A549 (cell line): ENCODE measurements at regions not wholly inside any gene's neighbourhood (a gene's known extent, or its start where the extent isn't known, plus 50 kb on each side); places are given as distances from the start of the nearest gene placed in this dataset.

Experiments used
- ATAC-seq, 2 experiments: fragments of 200-7000 bp in 1 of 2; fragments of >200 bp in 1 of 2; cut with Nextera tagmentation in 1 of 2; cut with Tn5 transposase in 1 of 2; 3 replicates each; pipeline versions ENCODE4 v1.8.0 to v1.9.1; 2018 to 2020; ENCODE audit warnings: mild to moderate bottlenecking in 1 of 2, moderate library complexity in 1 of 2
- CTCF ChIA-PET: fragments of 300-600 bp; sonication (Branson Sonifier 250); formaldehyde crosslinking; extraction: SDS; loops from one replicate; lab custom pipeline; 2021; ENCODE audit warnings: antibody characterized with exemption, inconsistent platforms; lab: Yijun Ruan, JAX
- POLR2A ChIA-PET: fragments of 350-600 bp; formaldehyde crosslinking; extraction: SDS; loops from one replicate; lab custom pipeline; 2021; ENCODE audit warnings: antibody characterized with exemption, inconsistent platforms; lab: Yijun Ruan, JAX
- DNase-seq, 2 experiments: peaks; one replicate each; pipeline versions ENCODE4 v3.0.0 to v3.0.0-alpha.2; 2011 to 2016; ENCODE audit warnings: low read depth in 1 of 2, low spot score in 1 of 2
- FAIRE-seq: peaks from 2 replicates; lab custom pipeline; 2011; peaks lifted over from hg19 to GRCh38; lab: Jason Lieb, UNC
- H3K27ac ChIP-seq, 2 experiments: fragments of >200 bp; sonication (Bioruptor Twin); formaldehyde crosslinking; 3 replicates each; pipeline ENCODE4 v1.5.1; 2016 to 2017
- H3K4me1 ChIP-seq: fragments of >200 bp; sonication (Bioruptor Twin); formaldehyde crosslinking; 3 replicates; pipeline ENCODE4 v1.6.1; 2016
- H3K4me2 ChIP-seq: fragments of >200 bp; sonication (Bioruptor Twin); formaldehyde crosslinking; 3 replicates; pipeline ENCODE4 v1.6.1; 2016
- H3K4me3 ChIP-seq: fragments of >200 bp; sonication (Bioruptor Twin); formaldehyde crosslinking; 3 replicates; pipeline ENCODE4 v1.5.1; 2016
- H3K9me3 ChIP-seq: fragments of >200 bp; sonication (Bioruptor Twin); formaldehyde crosslinking; 3 replicates; pipeline ENCODE4 v1.6.1; 2016
- BCL3 ChIP-seq: fragments of >200 bp; sonication (Bioruptor Twin); formaldehyde crosslinking; IDR thresholded peaks from 3 replicates; pipeline ENCODE4 v1.6.1; 2016
- CEBPB ChIP-seq, 2 experiments: fragments of >200 bp in 1 of 2; sonication (Bioruptor Twin) in 1 of 2; formaldehyde crosslinking in 1 of 2; IDR thresholded peaks; 2 replicates each; pipeline ENCODE4 v1.6.1; 2012 to 2016
- EHF ChIP-seq: fragments of 250-450 bp; sonication (Bioruptor Pico); IDR thresholded peaks from 2 replicates; pipeline ENCODE4 v1.5.0; 2020; ENCODE audit warnings: mild to moderate bottlenecking
- EHMT2 ChIP-seq: fragments of 200-600 bp; sonication (generic); IDR thresholded peaks from 2 replicates; pipeline ENCODE4 v1.6.1; 2016; ENCODE audit warnings: antibody characterized with exemption, low read depth, mild to moderate bottlenecking, moderate library complexity
- HDAC2 ChIP-seq: fragments of 200-600 bp; sonication (generic); IDR thresholded peaks from 2 replicates; pipeline ENCODE4 v1.6.1; 2016
- HEYL ChIP-seq: fragments of 250-450 bp; sonication (Bioruptor Pico); IDR thresholded peaks from 2 replicates; pipeline ENCODE4 v1.8.0; 2021; ENCODE audit warnings: mild to moderate bottlenecking, moderate library complexity
- HOXA7 ChIP-seq: fragments of 250-450 bp; sonication (Bioruptor Pico); IDR thresholded peaks from 2 replicates; pipeline ENCODE4 v1.5.0; 2020; ENCODE audit warnings: mild to moderate bottlenecking, moderate library complexity
- HOXB13 ChIP-seq: fragments of 250-450 bp; sonication (Bioruptor Pico); IDR thresholded peaks from 2 replicates; pipeline ENCODE4 v1.5.0; 2020; ENCODE audit warnings: low read depth, mild to moderate bottlenecking, moderate library complexity
- JUNB ChIP-seq: fragments of >200 bp; sonication (Bioruptor Twin); formaldehyde crosslinking; IDR thresholded peaks from 2 replicates; pipeline ENCODE4 v1.6.1; 2016
- KDM5A ChIP-seq: fragments of 200-600 bp; sonication (generic); IDR thresholded peaks from 2 replicates; pipeline ENCODE4 v1.6.1; 2016; ENCODE audit warnings: antibody characterized with exemption, mild to moderate bottlenecking
- MAZ ChIP-seq: fragments of 150-350 bp; IDR thresholded peaks from 2 replicates; pipeline ENCODE4 v1.6.1; 2014; ENCODE audit warnings: antibody characterized with exemption, low read depth, low read length, borderline replicate concordance
- MYC ChIP-seq: IDR thresholded peaks from 2 replicates; pipeline ENCODE4 v1.6.1; 2012; ENCODE audit warnings: mild to moderate bottlenecking, inconsistent platforms, low read length, improper control_type of control experiment, borderline replicate concordance
- PHF8 ChIP-seq: fragments of 200-600 bp; sonication (generic); IDR thresholded peaks from 2 replicates; pipeline ENCODE4 v1.6.1; 2016; ENCODE audit warnings: low read depth, mild to moderate bottlenecking, antibody characterized with exemption, moderate library complexity, borderline replicate concordance
- REST ChIP-seq: fragments of 200-600 bp; sonication (generic); IDR thresholded peaks from 2 replicates; pipeline ENCODE4 v1.6.1; 2016; ENCODE audit warnings: antibody characterized with exemption, mild to moderate bottlenecking, moderate library complexity
- RNF2 ChIP-seq: fragments of 200-600 bp; sonication (generic); IDR thresholded peaks from 2 replicates; pipeline ENCODE4 v1.6.1; 2016; ENCODE audit warnings: low read depth, mild to moderate bottlenecking, antibody characterized with exemption, moderate library complexity, borderline replicate concordance
- TFCP2L1 ChIP-seq: fragments of 250-450 bp; sonication (Bioruptor Pico); IDR thresholded peaks from 2 replicates; pipeline ENCODE4 v1.5.0; 2021; ENCODE audit warnings: mild to moderate bottlenecking
- WGBS: methylation state at CpG from one replicate; pipeline ENCODE4 v1.1.6; 2017; ENCODE audit errors: missing lambda C conversion rate; 5-methylcytosine and 5-hydroxymethylcytosine counted together
- TF ChIP-seq, protein P1 (sequence below): fragments of 150-350 bp; IDR thresholded peaks from 2 replicates; pipeline ENCODE4 v1.6.1; 2014; ENCODE audit warnings: low read depth, mild to moderate bottlenecking, low read length
- TF ChIP-seq, protein P2 (sequence below): fragments of 250-450 bp; sonication (Bioruptor Pico); IDR thresholded peaks from 2 replicates; pipeline ENCODE4 v1.5.0; 2021; ENCODE audit warnings: mild to moderate bottlenecking, moderate library complexity, borderline replicate concordance
- TF ChIP-seq, protein P3 (sequence below): IDR thresholded peaks from 2 replicates; pipeline ENCODE4 v1.6.1; 2012; ENCODE audit warnings: low read depth, borderline replicate concordance

DNA sequence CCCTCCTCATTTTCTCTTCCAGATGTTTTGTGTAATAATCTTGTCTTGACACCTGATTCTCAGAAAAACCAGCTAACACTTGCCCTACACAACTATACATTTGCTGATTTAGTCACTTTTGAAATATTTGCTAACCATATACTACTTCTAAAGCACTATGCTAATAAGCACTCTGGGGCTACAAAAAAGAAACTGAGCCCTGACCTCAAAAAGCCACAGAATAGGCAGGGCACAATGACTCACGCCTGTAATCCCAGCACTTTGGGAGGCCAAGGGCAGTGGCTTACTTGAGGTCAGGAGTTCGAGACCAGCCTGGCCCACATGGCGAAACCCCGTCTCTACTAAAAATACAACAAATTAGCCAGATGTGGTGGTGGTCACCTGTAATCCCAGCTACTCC, 266.0 kb downstream of the RAD51AP2 start (continued):
- no peak for TF ChIP-seq REST
- TF ChIP-seq BCL3, result no peak
- TF ChIP-seq MYC, result no peak

- no peaks in the 10 kb centered on the region for H3K9me3 ChIP-seq
- TF ChIP-seq, protein P1, sequence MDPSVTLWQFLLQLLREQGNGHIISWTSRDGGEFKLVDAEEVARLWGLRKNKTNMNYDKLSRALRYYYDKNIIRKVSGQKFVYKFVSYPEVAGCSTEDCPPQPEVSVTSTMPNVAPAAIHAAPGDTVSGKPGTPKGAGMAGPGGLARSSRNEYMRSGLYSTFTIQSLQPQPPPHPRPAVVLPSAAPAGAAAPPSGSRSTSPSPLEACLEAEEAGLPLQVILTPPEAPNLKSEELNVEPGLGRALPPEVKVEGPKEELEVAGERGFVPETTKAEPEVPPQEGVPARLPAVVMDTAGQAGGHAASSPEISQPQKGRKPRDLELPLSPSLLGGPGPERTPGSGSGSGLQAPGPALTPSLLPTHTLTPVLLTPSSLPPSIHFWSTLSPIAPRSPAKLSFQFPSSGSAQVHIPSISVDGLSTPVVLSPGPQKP, result no peak
- TF ChIP-seq PHF8, result no peak
- no peak overlapping the region for H3K4me3 ChIP-seq
- ATAC-seq, result no peak
- H3K27ac ChIP-seq, result no peak overlapping the region
- no peaks in the 10 kb centered on the region for H3K4me1 ChIP-seq
- FAIRE-seq, result no peak
- ChIA-PET CTCF (no interaction called here), POLR2A (no interaction called here)
- WGBS, result 21% methylated on average over 5 of the region's 5 CpGs
- H3K4me2 ChIP-seq, result no peak overlapping the region
- no peak for DNase-seq
Measured at GRCh38 chr2:17251171-17251570, 267.1 kb downstream of the RAD51AP2 start.

- Histone ChIP-seq H3K27ac (no peak overlapping the region), H3K4me3 (no peak overlapping the region), H3K4me1 (no peaks in the 10 kb centered on the region), H3K4me2 (no peak overlapping the region), H3K9me3 (no peaks in the 10 kb centered on the region)
- CTCF ChIA-PET, result no interaction called here
- DNase-seq (no peak), FAIRE-seq (no peak), ATAC-seq (no peak)
- TF ChIP-seq, protein P2, sequence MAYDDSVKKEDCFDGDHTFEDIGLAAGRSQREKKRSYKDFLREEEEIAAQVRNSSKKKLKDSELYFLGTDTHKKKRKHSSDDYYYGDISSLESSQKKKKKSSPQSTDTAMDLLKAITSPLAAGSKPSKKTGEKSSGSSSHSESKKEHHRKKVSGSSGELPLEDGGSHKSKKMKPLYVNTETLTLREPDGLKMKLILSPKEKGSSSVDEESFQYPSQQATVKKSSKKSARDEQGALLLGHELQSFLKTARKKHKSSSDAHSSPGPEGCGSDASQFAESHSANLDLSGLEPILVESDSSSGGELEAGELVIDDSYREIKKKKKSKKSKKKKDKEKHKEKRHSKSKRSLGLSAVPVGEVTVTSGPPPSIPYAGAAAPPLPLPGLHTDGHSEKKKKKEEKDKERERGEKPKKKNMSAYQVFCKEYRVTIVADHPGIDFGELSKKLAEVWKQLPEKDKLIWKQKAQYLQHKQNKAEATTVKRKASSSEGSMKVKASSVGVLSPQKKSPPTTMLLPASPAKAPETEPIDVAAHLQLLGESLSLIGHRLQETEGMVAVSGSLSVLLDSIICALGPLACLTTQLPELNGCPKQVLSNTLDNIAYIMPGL (CRISPR knock-in tag), result no peak
- TF ChIP-seq EHF (no peak), MAZ (no peak), KDM5A (no peak), CEBPB (IDR thresholded peaks at IDR 0.05) (no peak), RNF2 (no peak), HDAC2 (no peak), HEYL (no peak), EHMT2 (no peak), HOXA7 (CRISPR knock-in tag) (no peak), JUNB (no peak), TFCP2L1 (CRISPR knock-in tag) (no peak), PHF8 (no peak), HOXB13 (CRISPR knock-in tag) (no peak)
- TF ChIP-seq, protein P3, sequence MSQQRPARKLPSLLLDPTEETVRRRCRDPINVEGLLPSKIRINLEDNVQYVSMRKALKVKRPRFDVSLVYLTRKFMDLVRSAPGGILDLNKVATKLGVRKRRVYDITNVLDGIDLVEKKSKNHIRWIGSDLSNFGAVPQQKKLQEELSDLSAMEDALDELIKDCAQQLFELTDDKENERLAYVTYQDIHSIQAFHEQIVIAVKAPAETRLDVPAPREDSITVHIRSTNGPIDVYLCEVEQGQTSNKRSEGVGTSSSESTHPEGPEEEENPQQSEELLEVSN, result no peak
- TF ChIP-seq, all 56 proteins: peak for 0
- whole genome bisulfite sequencing, result 33% methylated on average over 7 of the region's 7 CpGs
- POLR2A ChIA-PET, result no interaction called here
Measured at GRCh38 chr2:17249249-17249648, 269.0 kb downstream of the RAD51AP2 start.
